Left ventricle myocardium inferior (tissue), 1 donor: ENCODE measurements at regions not wholly inside any gene's neighbourhood (a gene's known extent, or its start where the extent isn't known, plus 50 kb on each side); places are given as distances from the start of the nearest gene placed in this dataset.

Experiments used
- DNase-seq: peaks from one replicate; pipeline ENCODE4 v3.0.0-alpha.2; 2020
- H3K27ac ChIP-seq: fragments of 200-600 bp; replicated peaks from 2 replicates; pipeline ENCODE4 v1.8.0; 2021
- H3K27me3 ChIP-seq: fragments of 200-600 bp; 2 replicates; pipeline ENCODE4 v1.8.0; 2021; ENCODE audit warnings: low read depth
- H3K36me3 ChIP-seq: fragments of 200-600 bp; 2 replicates; pipeline ENCODE4 v1.8.0; 2021
- H3K4me1 ChIP-seq: fragments of 200-600 bp; 2 replicates; pipeline ENCODE4 v1.8.0; 2021
- H3K4me3 ChIP-seq: fragments of 200-600 bp; 2 replicates; pipeline ENCODE4 v1.8.0; 2021; ENCODE audit warnings: mild to moderate bottlenecking, moderate library complexity
- H3K9me3 ChIP-seq: fragments of 200-600 bp; replicated peaks from 2 replicates; pipeline ENCODE4 v1.8.0; 2021
- CTCF ChIP-seq: fragments of 200-600 bp; IDR thresholded peaks from 2 replicates; pipeline ENCODE4 v1.8.0; 2021; ENCODE audit warnings: antibody characterized with exemption, mild to moderate bottlenecking, borderline replicate concordance
- intact Hi-C: fragments of 100-400 bp; cut with micrococcal nuclease; formaldehyde crosslinking; loops from one replicate; pipeline ENCODE4 v1.11.0; 2022
- donor health status: DM: no; HTN: yes; CAD: no; lungs with severe emphysema.

GRCh38 chr1:208597571-208597970 lies 353.4 kb upstream of the PLXNA2 start:
- H3K36me3 ChIP-seq: no peaks in the 10 kb centered on the region
- no peaks in the 10 kb centered on the region for H3K27me3 ChIP-seq
- no peak overlapping the region for H3K27ac ChIP-seq
- no peaks in the 10 kb centered on the region for H3K9me3 ChIP-seq
- no peak overlapping the region for H3K4me3 ChIP-seq
- intact Hi-C loops: no loop called here
- no peak for TF ChIP-seq CTCF
- no peak for DNase-seq
- peaks cover 12% of the 10 kb centered on the region for H3K4me1 ChIP-seq

GRCh38 chr1:208598021-208598420 lies 353.8 kb upstream of the PLXNA2 start:
- Histone ChIP-seq H3K4me1 (peaks cover 8% of the 10 kb centered on the region), H3K36me3 (no peaks in the 10 kb centered on the region), H3K4me3 (no peak overlapping the region), H3K27ac (no peak overlapping the region), H3K9me3 (no peaks in the 10 kb centered on the region), H3K27me3 (no peaks in the 10 kb centered on the region)
- intact Hi-C loops: no loop called here
- no peak for DNase-seq
- no peak for TF ChIP-seq CTCF

- no peaks in the 10 kb centered on the region for H3K36me3 ChIP-seq
- no peaks in the 10 kb centered on the region for H3K9me3 ChIP-seq
- H3K27me3 ChIP-seq: no peaks in the 10 kb centered on the region
- no peak overlapping the region for H3K4me3 ChIP-seq
- intact Hi-C loops: no loop called here
- H3K4me1 ChIP-seq: peaks cover 1% of the 10 kb centered on the region
- no peak for TF ChIP-seq CTCF
- no peak overlapping the region for H3K27ac ChIP-seq
- no peak for DNase-seq
Measured at GRCh38 chr1:208599063-208599462, 354.9 kb upstream of the PLXNA2 start.

- no peaks in the 10 kb centered on the region for H3K27me3 ChIP-seq
- DNase-seq: no peak
- intact Hi-C loops: no loop called here
- no peak overlapping the region for H3K4me3 ChIP-seq
- no peaks in the 10 kb centered on the region for H3K9me3 ChIP-seq
- TF ChIP-seq CTCF: no peak
- H3K4me1 ChIP-seq: no peaks in the 10 kb centered on the region
- no peak overlapping the region for H3K27ac ChIP-seq
- H3K36me3 ChIP-seq: no peaks in the 10 kb centered on the region
Measured at GRCh38 chr1:208600456-208601190, 356.4 kb upstream of the PLXNA2 start.

GRCh38 chr1:208601561-208601960 lies 357.4 kb upstream of the PLXNA2 start:
- no peaks in the 10 kb centered on the region for H3K9me3 ChIP-seq
- intact Hi-C loops: no loop called here
- no peaks in the 10 kb centered on the region for H3K27me3 ChIP-seq
- H3K27ac ChIP-seq: no peak overlapping the region
- no peak overlapping the region for H3K4me3 ChIP-seq
- no peaks in the 10 kb centered on the region for H3K4me1 ChIP-seq
- H3K36me3 ChIP-seq: no peaks in the 10 kb centered on the region
- DNase-seq: no peak
- TF ChIP-seq CTCF: no peak
